CD14-positive monocyte (primary cell): ENCODE measurements at regions not wholly inside any gene's neighbourhood (a gene's known extent, or its start where the extent isn't known, plus 50 kb on each side); places are given as distances from the start of the nearest gene placed in this dataset.

ENCODE experiments used
- DNase-seq, 3 donors: peaks; one replicate each; pipeline ENCODE4 v3.0.0-alpha.2; 2011 to 2022
- H2AFZ ChIP-seq: 2 replicates; pipeline ENCODE4 v1.6.0; 2012; ENCODE audit warnings: mild to moderate bottlenecking, low read depth, low read length, inconsistent platforms; ENCODE audit not compliant: insufficient read depth, poor library complexity, severe bottlenecking
- H3K27ac ChIP-seq, 2 donors: 1 replicate in 1 of 2; 2 replicates in 1 of 2; pipeline ENCODE4 v1.5.1; 2012 to 2013; ENCODE audit warnings: low read length in 2 of 2, control low read depth in 1 of 2, inconsistent platforms in 1 of 2, low read depth in 1 of 2, mild to moderate bottlenecking in 1 of 2
- H3K27me3 ChIP-seq, 2 donors: one replicate each; pipeline versions ENCODE4 v1.6.0 to v1.6.1; 2011 to 2013; ENCODE audit warnings: low read length in 2 of 2; ENCODE audit not compliant: control insufficient read depth in 2 of 2, insufficient read depth in 2 of 2
- H3K36me3 ChIP-seq, 2 donors: replicated peaks in 1 of 2; 1 replicate in 1 of 2; 2 replicates in 1 of 2; pipeline versions ENCODE4 v1.5.1 to v1.6.1; 2012 to 2013; ENCODE audit warnings: low read length in 2 of 2, control low read depth in 1 of 2, inconsistent platforms in 1 of 2, mild to moderate bottlenecking in 1 of 2; ENCODE audit not compliant: insufficient read depth in 2 of 2, control insufficient read depth in 1 of 2
- H3K4me1 ChIP-seq, 2 donors: 1 replicate in 1 of 2; 2 replicates in 1 of 2; pipeline versions ENCODE4 v1.5.1 to v1.6.1; 2012 to 2013; ENCODE audit warnings: low read length in 2 of 2, control low read depth in 1 of 2, inconsistent platforms in 1 of 2, mild to moderate bottlenecking in 1 of 2, moderate library complexity in 1 of 2; ENCODE audit not compliant: insufficient read depth in 2 of 2, control insufficient read depth in 1 of 2
- H3K4me2 ChIP-seq: replicated peaks from 2 replicates; pipeline ENCODE3; 2012; ENCODE audit warnings: low read length, moderate library complexity, mild to moderate bottlenecking; ENCODE audit not compliant: poor library complexity, severe bottlenecking; ENCODE audit errors: extremely low read depth
- H3K4me3 ChIP-seq, 3 experiments: fragments of 200-600 bp in 1 of 3; sonication (generic) in 1 of 3; replicated peaks in 1 of 3; 1 replicate in 2 of 3; 2 replicates in 1 of 3; pipeline ENCODE4 v1.5.1; 2011 to 2013; ENCODE audit warnings: low read length in 3 of 3, mild to moderate bottlenecking in 3 of 3, control low read depth in 2 of 3, low read depth in 2 of 3, inconsistent platforms in 1 of 3, moderate library complexity in 1 of 3
- H3K79me2 ChIP-seq: 2 replicates; pipeline ENCODE4 v1.6.0; 2012; ENCODE audit warnings: mild to moderate bottlenecking, control low read depth, inconsistent platforms, low read length, moderate library complexity; ENCODE audit not compliant: insufficient read depth
- H3K9ac ChIP-seq: 2 replicates; pipeline ENCODE4 v1.6.0; 2017; ENCODE audit warnings: low read length, mild to moderate bottlenecking; ENCODE audit not compliant: insufficient read depth, poor library complexity, severe bottlenecking
- H3K9me3 ChIP-seq, 2 donors: replicated peaks in 1 of 2; 1 replicate in 1 of 2; 2 replicates in 1 of 2; pipeline versions ENCODE4 v1.5.1 to v1.6.1; 2012 to 2013; ENCODE audit warnings: low read length in 2 of 2, control low read depth in 1 of 2; ENCODE audit not compliant: control insufficient read depth in 1 of 2, insufficient read depth in 1 of 2
- H4K20me1 ChIP-seq: 2 replicates; pipeline ENCODE4 v1.6.0; 2012; ENCODE audit warnings: mild to moderate bottlenecking, low read length, control low read depth, moderate library complexity; ENCODE audit not compliant: insufficient read depth
- H3K27ac Mint-ChIP-seq, 7 donors: one replicate each; pipeline ENCODE4 v1.8.0; 2020; ENCODE audit warnings: mild to moderate bottlenecking in 7 of 7, mixed read lengths in 7 of 7, moderate library complexity in 6 of 7, inconsistent platforms in 2 of 7
- H3K27me3 Mint-ChIP-seq, 3 donors: one replicate each; pipeline ENCODE4 v1.8.0; 2021 to 2022; ENCODE audit warnings: low read depth in 3 of 3, mild to moderate bottlenecking in 3 of 3, mixed read lengths in 3 of 3, moderate library complexity in 3 of 3, inconsistent platforms in 1 of 3
- H3K36me3 Mint-ChIP-seq, 2 donors: one replicate each; pipeline ENCODE4 v1.8.0; 2020; ENCODE audit warnings: mixed read lengths in 2 of 2, inconsistent platforms in 1 of 2, mild to moderate bottlenecking in 1 of 2
- H3K4me1 Mint-ChIP-seq: one replicate; pipeline ENCODE4 v1.8.0; 2020; ENCODE audit warnings: mild to moderate bottlenecking, mixed read lengths
- H3K4me3 Mint-ChIP-seq, 2 donors: one replicate each; pipeline ENCODE4 v1.8.0; 2020; ENCODE audit warnings: mild to moderate bottlenecking in 2 of 2, mixed read lengths in 2 of 2, moderate library complexity in 1 of 2
- H3K9me3 Mint-ChIP-seq, 7 donors: one replicate each; pipeline ENCODE4 v1.8.0; 2020 to 2022; ENCODE audit warnings: mixed read lengths in 7 of 7, mild to moderate bottlenecking in 6 of 7, moderate library complexity in 6 of 7, inconsistent platforms in 2 of 7
- CTCF ChIP-seq: fragments of 200-600 bp; IDR thresholded peaks from one replicate; pipeline ENCODE4 v1.8.0; 2022; ENCODE audit warnings: antibody characterized with exemption, mild to moderate bottlenecking
- WGBS: methylation state at CpG from one replicate; pipeline ENCODE4 v1.1.5; 2013; ENCODE audit warnings: missing lambda C conversion rate; ENCODE audit not compliant: insufficient coverage; 5-methylcytosine and 5-hydroxymethylcytosine counted together
- intact Hi-C, 2 donors: fragments of 100-400 bp; cut with micrococcal nuclease; formaldehyde crosslinking; loops; one replicate each; pipeline versions ENCODE4 v1.15.0 to v1.15.1; 2023

GRCh38 chr1:222202831-222203230 lies 345.1 kb downstream of the HHIPL2 start:
- Histone ChIP-seq H3K9me3 (no peaks in the 10 kb centered on the region), H3K4me2 (no peak overlapping the region), H2AFZ (no peak overlapping the region), H3K4me3 (no peak overlapping the region), H3K36me3 (no peaks in the 10 kb centered on the region), H3K9ac (no peak overlapping the region), H3K27ac (no peak overlapping the region), H4K20me1 (no peaks in the 10 kb centered on the region), H3K27me3 (no peaks in the 10 kb centered on the region), H3K4me1 (no peaks in the 10 kb centered on the region), H3K79me2 (no peaks in the 10 kb centered on the region)
- no peaks in the 10 kb centered on the region for H3K4me1 Mint-ChIP-seq
- intact Hi-C loops, result no loop called here
- no peak overlapping the region for H3K27ac Mint-ChIP-seq
- no peak for DNase-seq
- H3K4me3 Mint-ChIP-seq, result no peak overlapping the region
- 100% methylated on average over 1 of the region's 2 CpGs for WGBS
- peaks cover 0 to 4% (median 1%) of the 10 kb centered on the region in 7 donors for H3K9me3 Mint-ChIP-seq
- peaks cover 0 to 4% (median 0%) of the 10 kb centered on the region in 3 donors for H3K27me3 Mint-ChIP-seq
- TF ChIP-seq CTCF, result no peak
- no peaks in the 10 kb centered on the region for H3K36me3 Mint-ChIP-seq

GRCh38 chr1:222196736-222197135 lies 351.2 kb downstream of the HHIPL2 start:
- no peaks in the 10 kb centered on the region for H3K4me1 Mint-ChIP-seq
- H3K4me2 ChIP-seq, result no peak overlapping the region
- no peaks in the 10 kb centered on the region for H3K27me3 ChIP-seq
- no peak overlapping the region for H3K4me3 ChIP-seq
- H3K4me1 ChIP-seq, result no peaks in the 10 kb centered on the region
- H3K27me3 Mint-ChIP-seq, result peaks cover 0 to 3% (median 0%) of the 10 kb centered on the region in 3 donors
- intact Hi-C loops, result no loop called here
- H3K27ac ChIP-seq, result no peak overlapping the region
- 100% methylated on average over 3 of the region's 4 CpGs for WGBS
- H3K9ac ChIP-seq, result no peak overlapping the region
- no peaks in the 10 kb centered on the region for H3K36me3 Mint-ChIP-seq
- no peak for TF ChIP-seq CTCF
- H3K36me3 ChIP-seq, result no peaks in the 10 kb centered on the region
- no peak overlapping the region for H3K27ac Mint-ChIP-seq
- H2AFZ ChIP-seq, result no peak overlapping the region
- no peaks in the 10 kb centered on the region for H3K9me3 ChIP-seq
- no peak overlapping the region for H3K4me3 Mint-ChIP-seq
- H3K9me3 Mint-ChIP-seq, result peaks cover 0 to 4% (median 0%) of the 10 kb centered on the region in 7 donors
- no peaks in the 10 kb centered on the region for H4K20me1 ChIP-seq
- no peak for DNase-seq
- H3K79me2 ChIP-seq, result no peaks in the 10 kb centered on the region
